Activated CD4-positive, alpha-beta memory T cell treated with anti-CD3 and anti-CD28 coated beads for 36 hours (primary cell): ENCODE measurements at regions not wholly inside any gene's neighbourhood (a gene's known extent, or its start where the extent isn't known, plus 50 kb on each side); places are given as distances from the start of the nearest gene placed in this dataset.

ENCODE experiments used
- CTCF ChIA-PET: fragments of 350-600 bp; sonication (Branson Sonifier 250); formaldehyde crosslinking; loops from one replicate; lab custom pipeline; 2021; ENCODE audit warnings: antibody characterized with exemption, inconsistent platforms; lab: Charles Lee
- POLR2A ChIA-PET: fragments of 350-600 bp; sonication (Branson Sonifier 250); formaldehyde crosslinking; loops from one replicate; lab custom pipeline; 2021; ENCODE audit warnings: antibody characterized with exemption; lab: Charles Lee
- DNase-seq: peaks from one replicate; pipeline ENCODE4 v3.0.0-alpha.2; 2020
- H3K27ac Mint-ChIP-seq: one replicate; pipeline ENCODE4 v1.8.0; 2021; ENCODE audit warnings: mixed read lengths
- H3K27me3 Mint-ChIP-seq: one replicate; pipeline ENCODE4 v1.8.0; 2021; ENCODE audit warnings: mixed read lengths
- H3K36me3 Mint-ChIP-seq: one replicate; pipeline ENCODE4 v1.8.0; 2021; ENCODE audit warnings: mixed read lengths
- H3K4me1 Mint-ChIP-seq: one replicate; pipeline ENCODE4 v1.8.0; 2021; ENCODE audit warnings: low read depth, mixed read lengths
- H3K4me3 Mint-ChIP-seq: one replicate; pipeline ENCODE4 v1.8.0; 2021; ENCODE audit warnings: mild to moderate bottlenecking, mixed read lengths
- H3K9me3 Mint-ChIP-seq: one replicate; pipeline ENCODE4 v1.8.0; 2021; ENCODE audit warnings: mixed read lengths
- intact Hi-C: fragments of 100-400 bp; cut with micrococcal nuclease; formaldehyde crosslinking; loops from one replicate; pipeline ENCODE4 v1.15.1; 2023

DNA sequence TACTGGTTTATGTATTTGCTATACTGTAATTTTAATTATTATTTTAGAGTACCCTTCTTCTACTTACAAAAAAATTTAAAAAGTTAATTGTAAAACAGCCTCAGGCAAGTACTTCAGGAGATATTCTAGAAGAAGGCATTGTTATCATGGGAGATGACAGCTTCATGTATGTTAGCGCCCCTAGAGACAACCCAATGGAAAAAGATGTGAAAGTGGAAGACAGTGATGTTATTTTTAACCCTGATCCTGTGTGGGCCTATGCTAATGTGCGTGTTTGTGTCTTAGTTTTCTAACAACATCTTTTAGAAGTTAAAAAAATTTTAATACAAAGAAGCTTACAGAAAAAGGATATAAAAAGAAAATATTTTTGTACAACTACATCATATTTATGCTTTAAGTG is 205.0 kb downstream of the FAM76B start:
- intact Hi-C loops, result loop anchor here (1.0 to 2.0 kb wide), 2 partner anchors 28 to 114 kb away; no protein-coding TSS in a partner anchor
- Mint-ChIP-seq H3K9me3 (peaks cover 3% of the 10 kb centered on the region), H3K4me3 (no peak overlapping the region), H3K4me1 (peaks cover 18% of the 10 kb centered on the region), H3K27ac (no peak overlapping the region), H3K27me3 (no peaks in the 10 kb centered on the region), H3K36me3 (no peaks in the 10 kb centered on the region)
- POLR2A ChIA-PET, result no interaction called here
- CTCF ChIA-PET, result interaction anchor here (0.6 to 0.9 kb wide), 2 partner anchors 9 to 21 kb away, joined by 3 read pairs; no protein-coding TSS in a partner anchor
- DNase-seq, result no peak

DNA sequence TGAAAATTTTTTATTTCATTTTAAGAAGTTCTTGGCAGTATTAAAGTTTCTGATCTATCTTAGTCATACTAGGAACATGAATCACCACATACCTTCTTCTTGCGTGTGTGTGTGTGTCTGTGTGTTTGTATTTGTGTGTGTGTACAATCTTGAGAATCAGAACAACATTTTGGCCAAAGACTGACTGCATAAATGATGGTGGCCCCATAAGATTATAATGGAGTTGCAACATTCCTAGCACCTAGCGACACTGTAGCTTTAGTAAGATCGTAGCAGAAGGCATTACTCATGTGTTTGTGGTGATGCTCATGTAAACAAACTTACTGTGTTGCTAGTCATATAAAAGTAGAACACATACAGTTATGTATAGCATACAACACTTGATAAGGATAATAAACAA is 205.4 kb downstream of the FAM76B start:
- H3K27me3 Mint-ChIP-seq, result no peaks in the 10 kb centered on the region
- DNase-seq, result no peak
- peaks cover 18% of the 10 kb centered on the region for H3K4me1 Mint-ChIP-seq
- intact Hi-C loops, result loop anchor here (1.0 to 2.0 kb wide), 2 partner anchors 28 to 115 kb away; no protein-coding TSS in a partner anchor
- peaks cover 3% of the 10 kb centered on the region for H3K9me3 Mint-ChIP-seq
- H3K36me3 Mint-ChIP-seq, result no peaks in the 10 kb centered on the region
- ChIA-PET POLR2A (no interaction called here), CTCF (interaction anchor here (0.6 to 1.1 kb wide), 3 partner anchors 8 to 22 kb away, joined by 3 read pairs; no protein-coding TSS in a partner anchor)
- H3K4me3 Mint-ChIP-seq, result no peak overlapping the region
- H3K27ac Mint-ChIP-seq, result peak overlapping the region; percentile 52

DNA sequence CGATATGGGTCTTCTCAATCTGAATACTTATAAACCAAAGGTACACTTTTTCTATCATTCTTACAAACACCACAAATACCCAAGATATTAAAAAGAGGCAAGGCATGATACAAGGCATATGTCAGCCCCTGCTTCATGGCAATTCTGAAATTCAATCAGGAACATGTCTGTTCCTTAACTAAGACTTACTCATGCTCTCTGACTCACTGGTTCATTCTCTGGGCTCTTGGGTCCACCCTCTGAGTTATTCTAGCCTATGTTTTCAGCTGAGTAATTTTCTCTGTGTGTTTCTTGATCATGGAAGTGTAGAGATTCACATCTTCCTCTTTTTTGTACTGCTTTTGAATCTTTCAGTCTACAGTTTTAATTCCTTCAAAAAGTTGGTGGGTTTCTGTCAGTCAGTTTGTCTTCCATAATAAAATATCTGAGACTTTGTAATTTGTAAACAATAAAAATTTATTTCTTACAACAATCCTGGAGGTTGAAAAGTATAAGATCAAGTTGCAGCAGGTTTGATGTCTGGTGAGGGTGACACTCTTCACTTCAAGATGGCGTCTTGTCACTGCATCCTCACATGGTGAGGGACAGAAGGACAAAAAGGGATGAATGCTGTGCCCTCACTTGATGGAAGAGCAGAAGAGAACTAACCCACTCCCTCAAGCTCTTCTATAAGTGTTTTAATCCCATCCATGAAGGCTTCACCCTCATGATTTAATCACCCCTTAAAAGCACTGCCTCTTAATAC is 211.7 kb downstream of the FAM76B start:
- H3K4me1 Mint-ChIP-seq, result peaks cover 13% of the 10 kb centered on the region
- H3K27ac Mint-ChIP-seq, result no peak overlapping the region
- intact Hi-C loops, result loop anchor here (1.0 to 5.0 kb wide), 2 partner anchors 22 to 426 kb away; no protein-coding TSS in a partner anchor
- H3K36me3 Mint-ChIP-seq, result no peaks in the 10 kb centered on the region
- DNase-seq, result no peak
- H3K27me3 Mint-ChIP-seq, result no peaks in the 10 kb centered on the region
- H3K4me3 Mint-ChIP-seq, result no peak overlapping the region
- POLR2A ChIA-PET, result interaction anchor here (0.6 kb wide), 2 partner anchors 9 to 469 kb away, joined by 3 to 4 read pairs; no protein-coding TSS in a partner anchor
- H3K9me3 Mint-ChIP-seq, result peaks cover 3% of the 10 kb centered on the region
- CTCF ChIA-PET, result interaction anchor here (2.9 kb wide), 1 partner anchor 127 kb away, joined by 10 read pairs; no protein-coding TSS in a partner anchor

DNA sequence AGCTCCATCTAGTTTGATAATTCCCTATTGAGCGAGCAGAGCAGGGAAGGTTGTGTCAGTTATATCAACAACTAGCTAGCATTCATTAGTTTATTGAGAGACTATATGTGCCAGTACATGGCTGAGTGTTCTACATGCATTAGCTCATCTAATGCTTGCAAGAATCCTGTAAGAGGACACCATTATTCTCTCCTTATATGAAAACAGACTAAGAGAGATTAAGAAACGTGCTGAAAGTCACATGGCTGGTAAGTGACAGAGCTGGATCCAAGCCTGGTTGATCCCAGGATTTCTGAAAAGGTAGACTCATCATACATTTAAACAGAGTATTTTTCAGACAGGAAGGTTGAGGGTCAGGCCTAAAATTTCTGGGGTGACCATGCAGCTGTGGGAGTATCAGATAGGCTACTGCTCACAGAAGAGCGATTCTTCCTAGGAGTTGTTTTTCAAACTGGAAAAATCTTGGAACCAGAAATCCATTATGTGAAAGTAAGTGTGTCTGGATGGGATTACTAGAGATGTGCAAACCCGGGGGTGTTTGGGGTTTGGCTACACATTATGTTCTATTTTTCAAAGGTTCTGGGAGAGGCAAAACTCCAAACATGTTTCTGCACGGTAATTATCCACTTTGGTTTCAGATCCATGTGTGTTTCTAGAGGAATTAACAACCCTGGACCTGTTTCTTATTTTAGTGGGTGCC is 213.3 kb downstream of the FAM76B start:
- no peaks in the 10 kb centered on the region for H3K27me3 Mint-ChIP-seq
- H3K9me3 Mint-ChIP-seq, result peaks cover 3% of the 10 kb centered on the region
- H3K27ac Mint-ChIP-seq, result no peak overlapping the region
- peaks cover 13% of the 10 kb centered on the region for H3K4me1 Mint-ChIP-seq
- ChIA-PET CTCF (interaction anchor here (1.1 to 2.9 kb wide), 4 partner anchors 8 to 129 kb away, joined by 3 to 10 read pairs (median 4); no protein-coding TSS in a partner anchor), POLR2A (no interaction called here)
- no peaks in the 10 kb centered on the region for H3K36me3 Mint-ChIP-seq
- intact Hi-C loops, result loop anchor here (5.0 kb wide), 1 partner anchor 424 kb away; no protein-coding TSS in a partner anchor
- no peak overlapping the region for H3K4me3 Mint-ChIP-seq
- DNase-seq, result no peak

DNA sequence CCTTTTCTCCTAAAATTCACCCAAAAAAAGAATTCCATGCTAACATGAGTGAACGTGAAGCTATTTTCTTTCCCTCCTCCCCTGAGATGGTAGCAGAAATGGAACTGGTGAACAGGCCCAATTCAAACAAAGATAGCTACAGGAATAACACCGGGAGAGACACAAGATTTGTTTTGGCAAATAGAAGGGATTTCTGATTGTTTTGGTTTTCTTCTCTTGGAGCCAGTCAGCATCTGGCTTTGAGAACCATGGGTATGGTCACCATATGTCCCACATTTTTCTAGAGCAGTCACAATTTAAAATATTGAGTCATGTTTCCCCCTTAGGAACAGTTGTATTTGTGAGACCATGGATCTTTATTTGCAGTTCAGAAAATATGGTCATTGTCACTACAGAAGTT is 214.1 kb downstream of the FAM76B start:
- CTCF ChIA-PET, result interaction anchor here (1.1 to 2.9 kb wide), 2 partner anchors 9 to 130 kb away, joined by 3 to 10 read pairs; no protein-coding TSS in a partner anchor
- POLR2A ChIA-PET, result no interaction called here

DNA sequence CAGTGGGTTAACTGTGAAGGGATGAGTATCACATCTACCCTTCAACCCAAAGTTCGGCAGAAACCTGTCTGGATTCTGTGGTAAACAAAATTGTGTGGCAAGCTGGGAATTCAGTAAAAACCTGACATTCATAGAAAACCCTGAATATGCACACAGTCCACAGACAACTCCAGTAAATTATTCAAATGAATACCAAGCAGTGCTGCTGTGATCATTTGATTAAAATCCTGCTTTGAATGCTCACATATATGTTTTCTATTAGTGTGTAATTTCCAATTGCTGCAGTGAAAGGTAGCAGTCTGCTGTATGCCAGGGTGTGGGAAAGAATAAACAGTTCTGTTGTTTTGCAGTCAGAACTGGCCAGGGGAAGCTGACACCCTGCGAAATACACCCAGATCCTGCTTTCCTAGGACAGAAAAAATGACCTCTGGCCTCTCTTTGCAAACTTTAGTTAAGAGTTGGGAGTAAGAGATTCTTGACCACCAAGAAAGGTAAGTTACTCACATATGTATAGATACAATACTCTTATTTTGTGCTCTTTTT is 217.8 kb downstream of the FAM76B start:
- no peak for DNase-seq
- CTCF ChIA-PET, result no interaction called here
- Mint-ChIP-seq H3K4me1 (peaks cover 7% of the 10 kb centered on the region), H3K36me3 (peaks cover 11% of the 10 kb centered on the region), H3K9me3 (peaks cover 16% of the 10 kb centered on the region), H3K4me3 (no peak overlapping the region), H3K27ac (no peak overlapping the region), H3K27me3 (no peaks in the 10 kb centered on the region)
- intact Hi-C loops, result no loop called here
- POLR2A ChIA-PET, result no interaction called here

More for the DNA sequence above, 214.1 kb downstream of the FAM76B start:
- H3K27ac Mint-ChIP-seq, result no peak overlapping the region
- no peaks in the 10 kb centered on the region for H3K36me3 Mint-ChIP-seq
- H3K4me3 Mint-ChIP-seq, result no peak overlapping the region
- DNase-seq, result no peak
- intact Hi-C loops, result loop anchor here (5.0 kb wide), 1 partner anchor 423 kb away; no protein-coding TSS in a partner anchor
- peaks cover 3% of the 10 kb centered on the region for H3K9me3 Mint-ChIP-seq
- H3K27me3 Mint-ChIP-seq, result no peaks in the 10 kb centered on the region
- peaks cover 13% of the 10 kb centered on the region for H3K4me1 Mint-ChIP-seq

DNA sequence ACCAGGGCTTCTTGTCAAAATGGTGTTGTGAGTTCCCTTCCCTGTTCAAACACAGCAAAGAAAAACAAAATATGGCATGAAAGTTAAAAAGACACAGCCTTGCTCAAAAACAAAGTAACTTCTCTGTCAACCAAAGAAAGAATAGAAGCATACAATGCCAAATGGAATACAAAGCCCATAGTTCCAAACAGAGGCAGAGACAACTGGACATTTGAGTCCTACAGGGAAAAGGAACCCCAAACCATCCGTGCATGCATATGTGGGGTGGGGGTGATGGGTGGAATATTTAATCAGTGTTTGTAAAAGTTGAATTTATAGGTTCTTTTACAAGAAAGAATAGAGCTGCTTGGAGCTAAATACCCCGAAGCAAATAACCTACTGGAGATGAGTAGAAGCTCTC is 218.7 kb downstream of the FAM76B start:
- no peak overlapping the region for H3K27ac Mint-ChIP-seq

DNA sequence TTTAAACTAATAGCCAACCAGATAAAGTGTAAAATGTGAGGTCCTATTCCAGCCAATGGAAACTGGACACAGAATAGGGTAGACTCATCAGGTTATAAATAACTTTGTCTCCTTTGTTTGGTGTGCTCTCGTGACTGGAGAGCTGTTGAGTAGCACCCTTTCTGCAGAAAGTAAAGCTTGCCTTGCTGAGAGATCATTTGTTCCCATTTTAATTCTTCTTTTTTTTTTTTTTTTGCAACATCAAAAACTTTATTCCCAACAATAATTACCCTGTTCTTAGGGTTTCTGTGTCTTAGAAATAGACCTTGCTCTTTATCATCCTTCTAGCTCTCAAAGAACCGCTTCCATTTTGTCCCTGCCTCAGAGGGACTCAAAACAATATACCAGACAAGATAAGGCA is 220.4 kb downstream of the FAM76B start:
- ChIA-PET CTCF (no interaction called here), POLR2A (interaction anchor here (0.6 to 0.7 kb wide), 2 partner anchors 9 to 30 kb away, joined by 4 read pairs; no protein-coding TSS in a partner anchor)
- Mint-ChIP-seq H3K4me3 (no peak overlapping the region), H3K36me3 (peaks cover 11% of the 10 kb centered on the region), H3K27me3 (no peaks in the 10 kb centered on the region), H3K27ac (no peak overlapping the region), H3K9me3 (peaks cover 16% of the 10 kb centered on the region), H3K4me1 (peaks cover 19% of the 10 kb centered on the region)
- intact Hi-C loops, result no loop called here
- no peak for DNase-seq

More for the DNA sequence above, 218.7 kb downstream of the FAM76B start:
- Mint-ChIP-seq H3K36me3 (peaks cover 11% of the 10 kb centered on the region), H3K4me3 (no peak overlapping the region), H3K9me3 (peaks cover 16% of the 10 kb centered on the region), H3K4me1 (peaks cover 9% of the 10 kb centered on the region), H3K27me3 (no peaks in the 10 kb centered on the region)
- intact Hi-C loops, result no loop called here
- no peak for DNase-seq
- ChIA-PET POLR2A (no interaction called here), CTCF (no interaction called here)

DNA sequence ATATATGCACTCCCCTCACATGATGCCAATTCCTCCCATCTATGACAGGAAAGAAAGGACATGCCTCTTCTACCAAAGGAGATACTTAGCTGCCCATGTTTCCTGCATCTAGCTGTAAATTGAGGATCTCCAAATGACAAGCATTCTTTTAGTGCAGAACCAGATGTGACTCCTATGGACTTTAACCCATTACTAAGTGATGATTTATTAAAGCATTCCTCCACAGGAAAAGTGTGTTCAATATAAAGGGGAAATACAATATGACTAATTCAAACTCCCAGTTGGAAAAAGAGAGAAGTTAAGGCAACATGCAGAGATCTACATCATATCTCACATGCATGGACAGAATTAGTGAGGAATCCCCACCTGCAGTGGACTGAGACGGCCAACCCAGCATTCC is 221.3 kb downstream of the FAM76B start:
- intact Hi-C loops, result no loop called here
- no peak overlapping the region for H3K27ac Mint-ChIP-seq
- DNase-seq, result no peak
- peaks cover 16% of the 10 kb centered on the region for H3K9me3 Mint-ChIP-seq
- CTCF ChIA-PET, result interaction anchor here (1.0 to 1.2 kb wide), 2 partner anchors 117 to 137 kb away, joined by 3 to 7 read pairs; no protein-coding TSS in a partner anchor
- H3K4me3 Mint-ChIP-seq, result no peak overlapping the region
- POLR2A ChIA-PET, result no interaction called here
- H3K36me3 Mint-ChIP-seq, result peaks cover 11% of the 10 kb centered on the region
- H3K27me3 Mint-ChIP-seq, result no peaks in the 10 kb centered on the region
- peaks cover 25% of the 10 kb centered on the region for H3K4me1 Mint-ChIP-seq

DNA sequence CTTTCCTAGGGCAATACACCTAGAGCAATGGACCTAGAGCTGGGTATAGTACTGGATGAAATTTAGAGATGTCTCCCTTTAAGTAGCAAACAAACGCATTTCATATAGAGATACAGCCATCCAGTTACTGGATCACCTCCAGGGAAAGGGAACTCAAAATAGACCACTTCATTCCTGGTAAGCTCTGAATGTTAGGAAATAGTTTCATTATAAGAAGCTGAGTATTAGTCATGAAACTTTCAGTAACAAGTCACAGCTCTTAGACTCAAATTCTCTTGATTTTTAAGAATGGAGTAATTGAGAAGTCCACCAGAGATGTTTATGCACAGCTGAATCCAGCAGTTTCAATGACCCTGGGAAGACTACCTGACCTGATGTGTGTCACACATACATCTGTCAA is 221.9 kb downstream of the FAM76B start:
- Mint-ChIP-seq H3K27ac (no peak overlapping the region), H3K27me3 (no peaks in the 10 kb centered on the region), H3K4me1 (peaks cover 30% of the 10 kb centered on the region), H3K9me3 (peaks cover 16% of the 10 kb centered on the region), H3K4me3 (no peak overlapping the region), H3K36me3 (peaks cover 11% of the 10 kb centered on the region)
- ChIA-PET POLR2A (no interaction called here), CTCF (interaction anchor here (1.0 to 1.2 kb wide), 2 partner anchors 118 to 138 kb away, joined by 3 to 7 read pairs; no protein-coding TSS in a partner anchor)
- DNase-seq, result no peak
- intact Hi-C loops, result no loop called here

DNA sequence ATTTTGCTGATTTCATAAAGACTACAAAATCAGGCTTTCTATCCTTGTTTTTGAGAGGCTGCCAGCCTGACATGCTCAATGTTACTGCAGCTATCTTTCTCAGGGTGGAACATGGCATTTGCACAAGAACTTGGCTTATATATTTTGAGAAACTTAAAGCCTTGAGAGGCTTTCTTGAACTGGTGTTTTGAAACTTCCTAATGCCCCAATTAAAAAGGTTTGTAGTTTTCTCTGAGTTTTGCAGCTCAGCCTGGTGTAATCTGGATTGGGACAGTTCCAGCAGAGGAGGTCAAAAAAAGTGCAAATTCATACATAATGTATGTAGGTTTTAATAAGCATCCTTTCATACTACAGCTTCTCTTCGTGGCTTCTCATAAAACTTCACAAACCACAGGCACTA is 223.4 kb downstream of the FAM76B start:
- intact Hi-C loops, result no loop called here
- Mint-ChIP-seq H3K36me3 (peaks cover 11% of the 10 kb centered on the region), H3K27me3 (no peaks in the 10 kb centered on the region), H3K9me3 (peaks cover 16% of the 10 kb centered on the region), H3K4me3 (no peak overlapping the region), H3K27ac (no peak overlapping the region), H3K4me1 (peaks cover 30% of the 10 kb centered on the region)
- CTCF ChIA-PET, result interaction anchor here (0.6 to 1.7 kb wide), 3 partner anchors 9 to 221 kb away, joined by 3 to 4 read pairs (median 3); no protein-coding TSS in a partner anchor
- POLR2A ChIA-PET, result no interaction called here
- no peak for DNase-seq
